22Rv1 (cell line): ENCODE measurements at regions not wholly inside any gene's neighbourhood (a gene's known extent, or its start where the extent isn't known, plus 50 kb on each side); places are given as distances from the start of the nearest gene placed in this dataset.

Experiments used
- H3K27ac ChIP-seq: fragments of 450-650 bp; 2 replicates; pipeline ENCODE4 v1.5.1; 2017
- CTCF ChIP-seq: fragments of 450-650 bp; IDR thresholded peaks from 2 replicates; pipeline ENCODE4 v1.5.1; 2017; ENCODE audit warnings: mild to moderate bottlenecking
- ZFX ChIP-seq: fragments of 450-650 bp; IDR thresholded peaks from 2 replicates; pipeline ENCODE4 v1.6.1; 2017; ENCODE audit warnings: antibody characterized with exemption, borderline replicate concordance

- H3K27ac ChIP-seq = no peak overlapping the region
These were observed 361.4 kb downstream of the VGLL3 start for GRCh38 chr3:86629511-86629910.

GRCh38 chr3:86624192-86624591 is 366.8 kb downstream of the VGLL3 start:
- H3K27ac ChIP-seq = no peak overlapping the region
- TF ChIP-seq CTCF (no peak), ZFX (no peak)

More at GRCh38 chr3:86629511-86629910, 361.4 kb downstream of the VGLL3 start:
- TF ChIP-seq ZFX = no peak
- TF ChIP-seq CTCF = no peak

- H3K27ac ChIP-seq = no peak overlapping the region
- TF ChIP-seq CTCF (no peak), ZFX (no peak)
These were observed 372.2 kb downstream of the VGLL3 start for GRCh38 chr3:86618706-86619105.

DNA sequence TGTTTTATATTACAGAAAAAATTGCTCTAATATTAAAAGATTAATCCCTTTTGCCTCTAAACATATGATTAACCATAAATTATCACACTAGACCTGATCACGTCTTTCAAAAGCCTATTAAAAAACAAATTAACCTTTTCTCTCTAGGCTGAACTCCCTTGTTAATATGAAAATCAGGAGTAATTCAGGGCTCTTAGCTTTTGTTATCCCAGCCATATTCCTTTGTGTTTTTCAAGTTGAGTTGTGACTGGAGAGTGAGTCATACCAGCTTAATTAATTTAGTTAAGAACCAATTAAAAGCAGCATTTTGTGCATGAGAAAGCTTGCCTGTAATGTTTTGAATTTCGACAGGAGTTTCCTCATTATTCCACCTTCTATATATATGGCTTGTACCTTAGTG is 385.8 kb downstream of the VGLL3 start:
- no peak for TF ChIP-seq CTCF
- TF ChIP-seq ZFX = no peak
- H3K27ac ChIP-seq = no peak overlapping the region

DNA sequence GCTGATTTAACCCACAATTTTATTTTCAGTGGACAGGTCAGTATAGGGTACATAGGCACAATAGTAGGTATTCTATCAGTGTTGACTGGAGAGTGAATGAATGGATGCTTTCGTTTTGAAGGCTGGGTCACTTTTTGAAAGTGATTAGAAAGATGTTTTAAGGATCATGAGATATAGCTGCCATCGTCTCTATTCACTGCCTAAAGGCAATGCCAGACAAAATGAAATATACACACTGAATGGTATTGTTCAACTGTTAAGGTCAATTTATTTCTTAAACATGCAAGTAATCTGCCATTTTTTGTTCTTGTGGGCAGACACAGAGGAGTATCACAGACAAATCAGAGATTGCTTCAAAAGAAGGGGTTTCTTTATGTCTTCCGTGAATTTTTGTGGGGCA is 395.3 kb downstream of the VGLL3 start:
- no peak for TF ChIP-seq ZFX
- no peak for TF ChIP-seq CTCF
- no peak overlapping the region for H3K27ac ChIP-seq

DNA sequence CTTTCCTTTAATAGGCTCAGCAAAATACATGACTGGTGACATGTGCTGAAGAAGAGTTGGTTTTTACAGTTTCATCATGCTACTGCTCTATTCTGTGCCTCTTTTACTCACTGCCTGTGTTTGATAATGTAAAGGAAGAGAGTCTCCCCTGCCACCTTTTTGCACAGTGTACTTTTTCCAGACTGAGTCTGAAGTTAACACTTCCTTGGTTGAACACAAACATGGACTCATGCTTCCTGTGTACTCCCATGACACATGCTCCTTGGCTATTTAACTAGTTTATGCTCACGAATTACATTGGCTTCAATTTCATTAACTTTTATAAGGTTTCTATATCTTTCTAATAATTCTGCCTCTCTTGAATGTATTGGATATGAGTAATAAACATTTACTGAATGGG is 396.1 kb downstream of the VGLL3 start:
- no peak for TF ChIP-seq ZFX
- TF ChIP-seq CTCF = no peak
- no peak overlapping the region for H3K27ac ChIP-seq

DNA sequence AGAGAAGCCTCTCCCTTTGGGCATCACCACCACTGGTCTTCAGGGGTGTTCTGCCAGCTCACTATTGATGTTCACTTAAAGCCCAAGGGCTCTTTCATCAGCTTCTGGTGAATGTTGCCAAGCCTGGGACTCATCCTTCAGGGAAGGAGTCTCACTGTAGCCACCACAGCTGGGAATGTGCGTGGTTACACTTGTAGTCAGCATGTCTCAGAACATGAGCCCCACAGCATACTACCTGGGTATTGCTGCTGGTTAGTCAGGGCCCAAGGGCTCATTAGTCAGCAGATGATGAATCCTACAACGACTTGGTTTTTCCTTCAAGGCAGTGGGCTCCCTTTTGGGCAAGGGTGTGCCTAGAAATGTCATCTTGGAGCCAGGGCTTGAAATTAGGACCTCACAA is 412.9 kb downstream of the VGLL3 start:
- no peak for TF ChIP-seq ZFX
- no peak for TF ChIP-seq CTCF

More for the DNA sequence above, 412.9 kb downstream of the VGLL3 start:
- no peak overlapping the region for H3K27ac ChIP-seq
